Pancreas (tissue), 10 donors: ENCODE measurements at regions not wholly inside any gene's neighbourhood (a gene's known extent, or its start where the extent isn't known, plus 50 kb on each side); places are given as distances from the start of the nearest gene placed in this dataset.

ENCODE experiments used
- ATAC-seq, 4 donors: fragments of 200-7000 bp; cut with Tn5 transposase; one replicate each; pipeline versions ENCODE4 v1.8.0 to v1.9.1; 2020; ENCODE audit warnings: mild to moderate bottlenecking in 4 of 4, moderate library complexity in 4 of 4
- DNase-seq, 6 donors: peaks; one replicate each; pipeline ENCODE4 v3.0.0-alpha.2; 2020
- FAIRE-seq: peaks from 2 replicates; lab custom pipeline; 2012; peaks lifted over from hg19 to GRCh38; lab: Jason Lieb, UNC
- H3K27ac ChIP-seq, 4 donors: fragments of 200-600 bp; sonication (generic); 1 replicate in 3 of 4; 2 replicates in 1 of 4; pipeline versions ENCODE4 v1.5.0 to v1.8.0; 2020
- H3K27me3 ChIP-seq, 4 donors: fragments of 200-600 bp; one replicate each; pipeline ENCODE4 v1.8.0; 2021
- H3K36me3 ChIP-seq, 3 donors: fragments of 200-600 bp; sonication (generic) in 1 of 3; one replicate each; pipeline versions ENCODE4 v1.5.0 to v1.8.0; 2020 to 2021
- H3K4me1 ChIP-seq, 3 donors: fragments of 200-600 bp; one replicate each; pipeline ENCODE4 v1.8.0; 2021
- H3K4me3 ChIP-seq, 4 donors: fragments of 200-600 bp; sonication (generic) in 2 of 4; one replicate each; pipeline versions ENCODE4 v1.5.0 to v1.8.0; 2020 to 2021
- H3K9me3 ChIP-seq, 4 donors: fragments of 200-600 bp; one replicate each; pipeline ENCODE4 v1.8.0; 2021
- WGBS, 2 donors: extraction: QIAGEN DNeasy Blood & Tissue Kit; methylation state at CpG; one replicate each; pipeline ENCODE4 v1.1.7; 2013; 5-methylcytosine and 5-hydroxymethylcytosine counted together
- intact Hi-C, 3 donors: fragments of 100-400 bp; cut with DNase I; formaldehyde crosslinking; loops; one replicate each; pipeline versions ENCODE4 v1.11.1 to v1.14.2; 2022
- TF ChIP-seq, protein P1 (sequence below), 4 donors: fragments of 200-600 bp; sonication (generic) in 3 of 4; IDR thresholded peaks; one replicate each; pipeline versions ENCODE4 v1.5.0 to v1.8.0; 2021; ENCODE audit warnings: antibody characterized with exemption in 4 of 4
- donor health status: healthy with polysubstance abuse.
- donor health status: DM: no; HTN: no; CAD: no; lungs with moderate emphysema.
- donor health status: DM: no; HTN: no; CAD: no.
- donor health status: control.
- donor health status: control.
- donor health status: Bipolar disorder and iron deficiency.
- donor health status: DM: yes; HTN: yes; CAD: no.
- donor health status: DM: no; HTN: no; CAD: no.
- donor health status: DM: no; HTN: no; CAD: no.
- donor health status: DM: yes; HTN: yes; CAD: no.

- no peak for ATAC-seq
- intact Hi-C loops: no loop called here
- WGBS, 2 donors: 54 to 56% methylated on average over 1 of the region's 1 CpG
These were observed 558.1 kb downstream of the TBC1D22A start for GRCh38 chr22:47320560-47320959.

GRCh38 chr22:47318041-47318737 is 555.7 kb downstream of the TBC1D22A start:
- TF ChIP-seq, protein P1, sequence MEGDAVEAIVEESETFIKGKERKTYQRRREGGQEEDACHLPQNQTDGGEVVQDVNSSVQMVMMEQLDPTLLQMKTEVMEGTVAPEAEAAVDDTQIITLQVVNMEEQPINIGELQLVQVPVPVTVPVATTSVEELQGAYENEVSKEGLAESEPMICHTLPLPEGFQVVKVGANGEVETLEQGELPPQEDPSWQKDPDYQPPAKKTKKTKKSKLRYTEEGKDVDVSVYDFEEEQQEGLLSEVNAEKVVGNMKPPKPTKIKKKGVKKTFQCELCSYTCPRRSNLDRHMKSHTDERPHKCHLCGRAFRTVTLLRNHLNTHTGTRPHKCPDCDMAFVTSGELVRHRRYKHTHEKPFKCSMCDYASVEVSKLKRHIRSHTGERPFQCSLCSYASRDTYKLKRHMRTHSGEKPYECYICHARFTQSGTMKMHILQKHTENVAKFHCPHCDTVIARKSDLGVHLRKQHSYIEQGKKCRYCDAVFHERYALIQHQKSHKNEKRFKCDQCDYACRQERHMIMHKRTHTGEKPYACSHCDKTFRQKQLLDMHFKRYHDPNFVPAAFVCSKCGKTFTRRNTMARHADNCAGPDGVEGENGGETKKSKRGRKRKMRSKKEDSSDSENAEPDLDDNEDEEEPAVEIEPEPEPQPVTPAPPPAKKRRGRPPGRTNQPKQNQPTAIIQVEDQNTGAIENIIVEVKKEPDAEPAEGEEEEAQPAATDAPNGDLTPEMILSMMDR (IDR thresholded peaks at IDR 0.05): no peak
- H3K27me3 ChIP-seq: peaks cover 0 to 10% (median 0%) of the 10 kb centered on the region in 4 donors
- H3K4me3 ChIP-seq: no peak overlapping the region
- H3K27ac ChIP-seq: no peak overlapping the region
- intact Hi-C loops: no loop called here
- H3K4me1 ChIP-seq: no peaks in the 10 kb centered on the region
- no peak for DNase-seq
- H3K9me3 ChIP-seq: no peaks in the 10 kb centered on the region
- 53 to 64% methylated on average over 9 of the region's 9 CpGs for WGBS, 2 donors
- H3K36me3 ChIP-seq: no peaks in the 10 kb centered on the region
- FAIRE-seq: no peak
- no peak for ATAC-seq

More at GRCh38 chr22:47320560-47320959, 558.1 kb downstream of the TBC1D22A start:
- Histone ChIP-seq H3K4me1 (no peaks in the 10 kb centered on the region), H3K36me3 (no peaks in the 10 kb centered on the region), H3K4me3 (no peak overlapping the region), H3K27ac (no peak overlapping the region), H3K9me3 (no peaks in the 10 kb centered on the region), H3K27me3 (peaks cover 0 to 10% (median 0%) of the 10 kb centered on the region in 4 donors)
- FAIRE-seq (no peak), DNase-seq (no peak)
- TF ChIP-seq, protein P1 (IDR thresholded peaks at IDR 0.05): no peak

DNA sequence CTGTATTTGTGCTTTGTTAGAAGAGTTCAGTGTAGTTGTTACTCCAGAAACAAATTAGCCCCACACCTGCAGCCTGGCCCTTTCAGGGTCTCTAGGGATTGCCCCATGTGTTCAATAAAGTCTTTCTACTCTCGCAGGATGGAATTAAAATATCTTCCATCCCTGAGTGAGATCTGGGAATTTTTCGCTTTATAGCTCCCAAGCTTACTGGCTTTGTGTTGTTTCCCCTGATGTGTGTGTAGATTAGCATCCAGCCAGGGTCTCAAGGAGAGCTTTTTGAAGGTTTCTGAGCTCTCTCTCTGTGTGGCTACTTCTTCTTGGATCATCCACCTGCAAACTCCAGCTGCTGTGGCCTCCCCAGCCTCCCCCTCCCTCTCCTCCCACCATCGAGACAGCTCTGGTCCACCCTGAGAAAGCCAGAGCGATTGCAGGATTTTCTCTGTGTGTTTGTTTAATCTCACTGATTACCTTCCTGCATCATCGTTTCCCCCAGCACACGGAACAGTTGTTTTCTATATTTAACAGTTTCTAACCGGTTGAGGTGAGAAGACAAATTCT is 553.5 kb downstream of the TBC1D22A start:
- Histone ChIP-seq H3K36me3 (no peaks in the 10 kb centered on the region), H3K27me3 (peaks cover 0 to 10% (median 0%) of the 10 kb centered on the region in 4 donors), H3K4me3 (no peak overlapping the region), H3K9me3 (no peaks in the 10 kb centered on the region), H3K27ac (no peak overlapping the region), H3K4me1 (no peaks in the 10 kb centered on the region)
- WGBS, 2 donors: 16 to 20% methylated on average over 7 of the region's 7 CpGs
- no peak for FAIRE-seq
- no peak for DNase-seq
- intact Hi-C loops: no loop called here
- ATAC-seq: no peak
- TF ChIP-seq, protein P1 (IDR thresholded peaks at IDR 0.05): no peak

DNA sequence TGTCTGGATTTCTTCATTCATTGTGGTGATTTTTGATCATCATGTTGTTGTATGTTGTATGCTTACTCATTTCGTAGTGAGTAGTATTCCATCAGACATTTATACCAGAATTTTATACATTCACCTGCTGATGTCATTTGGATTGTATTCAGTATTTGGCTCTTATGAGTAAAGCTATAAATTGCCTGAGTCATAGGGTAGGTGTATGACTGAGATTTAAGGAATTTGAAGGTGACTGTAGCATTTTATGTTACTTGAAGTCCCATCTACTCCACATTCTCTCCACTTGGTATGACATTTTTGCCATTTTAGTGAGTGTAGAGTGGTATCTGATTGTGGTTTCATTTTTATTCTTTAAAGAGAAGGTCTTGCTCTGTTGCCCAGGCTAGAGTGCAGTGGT is 548.2 kb downstream of the TBC1D22A start:
- TF ChIP-seq, protein P1 (IDR thresholded peaks at IDR 0.05): no peak
- Histone ChIP-seq H3K27ac (no peak overlapping the region), H3K36me3 (no peaks in the 10 kb centered on the region), H3K4me3 (no peak overlapping the region), H3K4me1 (no peaks in the 10 kb centered on the region), H3K9me3 (no peaks in the 10 kb centered on the region), H3K27me3 (no peaks in the 10 kb centered on the region)
- ATAC-seq (no peak), DNase-seq (no peak), FAIRE-seq (no peak)
- 51 to 65% methylated on average over 1 of the region's 1 CpG for WGBS, 2 donors
- intact Hi-C loops: no loop called here

- Histone ChIP-seq H3K4me3 (no peak overlapping the region), H3K4me1 (no peaks in the 10 kb centered on the region), H3K9me3 (no peaks in the 10 kb centered on the region), H3K36me3 (no peaks in the 10 kb centered on the region), H3K27ac (no peak overlapping the region), H3K27me3 (no peaks in the 10 kb centered on the region)
- FAIRE-seq (no peak), ATAC-seq (no peak), DNase-seq (no peak)
- TF ChIP-seq, protein P1 (IDR thresholded peaks at IDR 0.05): no peak
- WGBS, 2 donors: 77 to 82% methylated on average over 4 of the region's 4 CpGs
- intact Hi-C loops: no loop called here
These were observed 547.5 kb downstream of the TBC1D22A start for GRCh38 chr22:47309946-47310345.
